HEK293 (cell line): ENCODE measurements at regions not wholly inside any gene's neighbourhood (a gene's known extent, or its start where the extent isn't known, plus 50 kb on each side); places are given as distances from the start of the nearest gene placed in this dataset.

Experiments
- AEBP2 ChIP-seq: fragments of 450-650 bp; formaldehyde crosslinking; IDR thresholded peaks from 2 replicates; pipeline ENCODE4 v1.5.1; 2016; ENCODE audit warnings: missing biosample characterization, missing genetic modification characterization, borderline replicate concordance
- ATF2 ChIP-seq: fragments of 450-650 bp; formaldehyde crosslinking; IDR thresholded peaks from 2 replicates; pipeline ENCODE4 v1.5.1; 2016; ENCODE audit warnings: missing biosample characterization, missing genetic modification characterization, low read depth
- KLF10 ChIP-seq: fragments of 450-650 bp; IDR thresholded peaks from 2 replicates; pipeline ENCODE4 v1.5.1; 2018; ENCODE audit warnings: missing biosample characterization, mild to moderate bottlenecking, missing genetic modification characterization
- TRIM28 ChIP-seq: IDR thresholded peaks from 2 replicates; pipeline ENCODE4 v1.6.1; 2011; ENCODE audit warnings: low read length, control low read depth, borderline replicate concordance
- ZBTB1 ChIP-seq: fragments of 450-650 bp; formaldehyde crosslinking; IDR thresholded peaks from 2 replicates; pipeline ENCODE4 v1.5.1; 2016; ENCODE audit warnings: missing biosample characterization, missing genetic modification characterization
- ZBTB21 ChIP-seq: fragments of 450-650 bp; formaldehyde crosslinking; IDR thresholded peaks from 2 replicates; pipeline ENCODE4 v1.5.1; 2017; ENCODE audit warnings: missing biosample characterization, missing genetic modification characterization
- ZBTB8A ChIP-seq: fragments of 450-650 bp; formaldehyde crosslinking; IDR thresholded peaks from 2 replicates; pipeline ENCODE4 v1.5.1; 2016; ENCODE audit warnings: missing biosample characterization, missing genetic modification characterization
- ZNF18 ChIP-seq: fragments of 450-650 bp; formaldehyde crosslinking; IDR thresholded peaks from 2 replicates; pipeline ENCODE4 v1.5.1; 2016; ENCODE audit warnings: missing biosample characterization, missing genetic modification characterization
- ZNF184 ChIP-seq: fragments of 450-650 bp; IDR thresholded peaks from 2 replicates; pipeline ENCODE4 v1.5.1; 2018; ENCODE audit warnings: missing biosample characterization, mild to moderate bottlenecking, missing genetic modification characterization
- ZNF2 ChIP-seq: fragments of 450-650 bp; formaldehyde crosslinking; IDR thresholded peaks from 2 replicates; pipeline ENCODE4 v1.5.1; 2016; ENCODE audit warnings: missing biosample characterization, missing genetic modification characterization
- ZNF221 ChIP-seq: fragments of 450-650 bp; formaldehyde crosslinking; IDR thresholded peaks from 2 replicates; pipeline ENCODE4 v1.5.1; 2017; ENCODE audit warnings: missing biosample characterization, missing genetic modification characterization, borderline replicate concordance
- ZNF362 ChIP-seq: fragments of 450-650 bp; formaldehyde crosslinking; IDR thresholded peaks from 2 replicates; pipeline ENCODE4 v1.5.1; 2016; ENCODE audit warnings: missing biosample characterization, missing genetic modification characterization
- ZNF530 ChIP-seq: fragments of 450-650 bp; formaldehyde crosslinking; IDR thresholded peaks from 2 replicates; pipeline ENCODE4 v1.5.1; 2016; ENCODE audit warnings: low read depth, missing biosample characterization, missing genetic modification characterization
- ZNF555 ChIP-seq: fragments of 450-650 bp; formaldehyde crosslinking; conservative IDR thresholded peaks from 2 replicates; pipeline ENCODE4 v1.5.1; 2017; ENCODE audit warnings: missing biosample characterization, mild to moderate bottlenecking, missing genetic modification characterization, inconsistent platforms
- ZNF558 ChIP-seq: fragments of 450-650 bp; formaldehyde crosslinking; IDR thresholded peaks from 2 replicates; pipeline ENCODE4 v1.5.1; 2016; ENCODE audit warnings: missing biosample characterization, missing genetic modification characterization
- ZNF654 ChIP-seq: fragments of 450-650 bp; formaldehyde crosslinking; IDR thresholded peaks from 2 replicates; pipeline ENCODE4 v1.5.1; 2016; ENCODE audit warnings: low read depth, missing biosample characterization, missing genetic modification characterization
- ZNF785 ChIP-seq: fragments of 450-650 bp; formaldehyde crosslinking; IDR thresholded peaks from 2 replicates; pipeline ENCODE4 v1.5.1; 2016; ENCODE audit warnings: missing biosample characterization, missing genetic modification characterization
- ZNF791 ChIP-seq: fragments of 450-650 bp; formaldehyde crosslinking; IDR thresholded peaks from 2 replicates; pipeline ENCODE4 v1.5.1; 2016; ENCODE audit warnings: missing biosample characterization, missing genetic modification characterization
- ZSCAN23 ChIP-seq: fragments of 450-650 bp; formaldehyde crosslinking; IDR thresholded peaks from 2 replicates; pipeline ENCODE4 v1.5.1; 2016; ENCODE audit warnings: missing biosample characterization, missing genetic modification characterization
- ZSCAN30 ChIP-seq: fragments of 450-650 bp; IDR thresholded peaks from 2 replicates; pipeline ENCODE4 v1.5.1; 2018; ENCODE audit warnings: missing biosample characterization, mild to moderate bottlenecking, missing genetic modification characterization, moderate library complexity
- TF ChIP-seq, protein P1 (sequence below): fragments of 450-650 bp; formaldehyde crosslinking; IDR thresholded peaks from 2 replicates; pipeline ENCODE4 v1.5.1; 2016; ENCODE audit warnings: missing biosample characterization, missing genetic modification characterization
- TF ChIP-seq, protein P2 (sequence below): fragments of 450-650 bp; formaldehyde crosslinking; IDR thresholded peaks from 2 replicates; pipeline ENCODE4 v1.5.1; 2016; ENCODE audit warnings: missing biosample characterization, missing genetic modification characterization
- TF ChIP-seq, protein P3 (sequence below): fragments of 450-650 bp; formaldehyde crosslinking; IDR thresholded peaks from 2 replicates; pipeline ENCODE4 v1.5.1; 2016; ENCODE audit warnings: missing biosample characterization, missing genetic modification characterization
- TF ChIP-seq, protein P4 (sequence below): fragments of 450-650 bp; formaldehyde crosslinking; IDR thresholded peaks from 2 replicates; pipeline ENCODE4; 2016; ENCODE audit warnings: missing biosample characterization, missing genetic modification characterization
- TF ChIP-seq, protein P5 (sequence below): fragments of 450-650 bp; formaldehyde crosslinking; IDR thresholded peaks from 2 replicates; pipeline ENCODE4 v1.5.1; 2016; ENCODE audit warnings: missing biosample characterization, missing genetic modification characterization

- TF ChIP-seq, protein P1, sequence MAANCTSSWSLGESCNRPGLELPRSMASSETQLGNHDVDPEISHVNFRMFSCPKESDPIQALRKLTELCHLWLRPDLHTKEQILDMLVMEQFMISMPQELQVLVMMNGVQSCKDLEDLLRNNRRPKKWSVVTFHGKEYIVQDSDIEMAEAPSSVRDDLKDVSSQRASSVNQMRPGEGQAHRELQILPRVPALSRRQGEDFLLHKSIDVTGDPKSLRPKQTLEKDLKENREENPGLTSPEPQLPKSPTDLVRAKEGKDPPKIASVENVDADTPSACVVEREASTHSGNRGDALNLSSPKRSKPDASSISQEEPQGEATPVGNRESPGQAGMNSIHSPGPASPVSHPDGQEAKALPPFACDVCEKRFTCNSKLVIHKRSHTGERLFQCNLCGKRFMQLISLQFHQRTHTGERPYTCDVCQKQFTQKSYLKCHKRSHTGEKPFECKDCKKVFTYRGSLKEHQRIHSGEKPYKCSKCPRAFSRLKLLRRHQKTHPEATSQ (tag by site-specific recombination), result no peak
- TF ChIP-seq TRIM28 (no peak), ZBTB8A (tag by site-specific recombination) (peak; percentile 75; the same call in 1 of the 2 replicates), ATF2 (no peak), ZNF184 (tag by site-specific recombination) (no peak), ZNF555 (tag by site-specific recombination) (peak; percentile 85), ZNF362 (tag by site-specific recombination) (no peak), ZSCAN30 (tag by site-specific recombination) (no peak), ZNF530 (peak; percentile 70; the same call in 1 of the 2 replicates), ZSCAN23 (tag by site-specific recombination) (no peak), ZNF18 (tag by site-specific recombination) (0 out of 2 replicates have a peak, but pooled peaks have one; percentile 29), ZBTB1 (tag by site-specific recombination) (peak; percentile 52; the same call in 1 of the 2 replicates), ZNF654 (peak; percentile 34; the same call in 1 of the 2 replicates), AEBP2 (tag by site-specific recombination) (0 out of 2 replicates have a peak, but pooled peaks have one; percentile 59), ZNF558 (tag by site-specific recombination) (peak; percentile 64; the same call in 1 of the 2 replicates), ZNF221 (tag by site-specific recombination) (no peak), ZNF785 (tag by site-specific recombination) (no peak), ZBTB21 (tag by site-specific recombination) (no peak), ZNF791 (0 out of 2 replicates have a peak, but pooled peaks have one; percentile 29), KLF10 (tag by site-specific recombination) (no peak), ZNF2 (no peak)
- TF ChIP-seq, protein P2, sequence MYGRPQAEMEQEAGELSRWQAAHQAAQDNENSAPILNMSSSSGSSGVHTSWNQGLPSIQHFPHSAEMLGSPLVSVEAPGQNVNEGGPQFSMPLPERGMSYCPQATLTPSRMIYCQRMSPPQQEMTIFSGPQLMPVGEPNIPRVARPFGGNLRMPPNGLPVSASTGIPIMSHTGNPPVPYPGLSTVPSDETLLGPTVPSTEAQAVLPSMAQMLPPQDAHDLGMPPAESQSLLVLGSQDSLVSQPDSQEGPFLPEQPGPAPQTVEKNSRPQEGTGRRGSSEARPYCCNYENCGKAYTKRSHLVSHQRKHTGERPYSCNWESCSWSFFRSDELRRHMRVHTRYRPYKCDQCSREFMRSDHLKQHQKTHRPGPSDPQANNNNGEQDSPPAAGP (tag by site-specific recombination), result no peak
- TF ChIP-seq, protein P3, sequence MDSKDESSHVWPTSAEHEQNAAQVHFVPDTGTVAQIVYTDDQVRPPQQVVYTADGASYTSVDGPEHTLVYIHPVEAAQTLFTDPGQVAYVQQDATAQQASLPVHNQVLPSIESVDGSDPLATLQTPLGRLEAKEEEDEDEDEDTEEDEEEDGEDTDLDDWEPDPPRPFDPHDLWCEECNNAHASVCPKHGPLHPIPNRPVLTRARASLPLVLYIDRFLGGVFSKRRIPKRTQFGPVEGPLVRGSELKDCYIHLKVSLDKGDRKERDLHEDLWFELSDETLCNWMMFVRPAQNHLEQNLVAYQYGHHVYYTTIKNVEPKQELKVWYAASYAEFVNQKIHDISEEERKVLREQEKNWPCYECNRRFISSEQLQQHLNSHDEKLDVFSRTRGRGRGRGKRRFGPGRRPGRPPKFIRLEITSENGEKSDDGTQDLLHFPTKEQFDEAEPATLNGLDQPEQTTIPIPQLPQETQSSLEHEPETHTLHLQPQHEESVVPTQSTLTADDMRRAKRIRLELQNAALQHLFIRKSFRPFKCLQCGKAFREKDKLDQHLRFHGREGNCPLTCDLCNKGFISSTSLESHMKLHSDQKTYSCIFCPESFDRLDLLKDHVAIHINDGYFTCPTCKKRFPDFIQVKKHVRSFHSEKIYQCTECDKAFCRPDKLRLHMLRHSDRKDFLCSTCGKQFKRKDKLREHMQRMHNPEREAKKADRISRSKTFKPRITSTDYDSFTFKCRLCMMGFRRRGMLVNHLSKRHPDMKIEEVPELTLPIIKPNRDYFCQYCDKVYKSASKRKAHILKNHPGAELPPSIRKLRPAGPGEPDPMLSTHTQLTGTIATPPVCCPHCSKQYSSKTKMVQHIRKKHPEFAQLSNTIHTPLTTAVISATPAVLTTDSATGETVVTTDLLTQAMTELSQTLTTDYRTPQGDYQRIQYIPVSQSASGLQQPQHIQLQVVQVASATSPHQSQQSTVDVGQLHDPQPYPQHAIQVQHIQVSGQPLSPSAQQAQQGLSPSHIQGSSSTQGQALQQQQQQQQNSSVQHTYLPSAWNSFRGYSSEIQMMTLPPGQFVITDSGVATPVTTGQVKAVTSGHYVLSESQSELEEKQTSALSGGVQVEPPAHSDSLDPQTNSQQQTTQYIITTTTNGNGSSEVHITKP (tag by site-specific recombination), result no peak
- TF ChIP-seq, protein P4, sequence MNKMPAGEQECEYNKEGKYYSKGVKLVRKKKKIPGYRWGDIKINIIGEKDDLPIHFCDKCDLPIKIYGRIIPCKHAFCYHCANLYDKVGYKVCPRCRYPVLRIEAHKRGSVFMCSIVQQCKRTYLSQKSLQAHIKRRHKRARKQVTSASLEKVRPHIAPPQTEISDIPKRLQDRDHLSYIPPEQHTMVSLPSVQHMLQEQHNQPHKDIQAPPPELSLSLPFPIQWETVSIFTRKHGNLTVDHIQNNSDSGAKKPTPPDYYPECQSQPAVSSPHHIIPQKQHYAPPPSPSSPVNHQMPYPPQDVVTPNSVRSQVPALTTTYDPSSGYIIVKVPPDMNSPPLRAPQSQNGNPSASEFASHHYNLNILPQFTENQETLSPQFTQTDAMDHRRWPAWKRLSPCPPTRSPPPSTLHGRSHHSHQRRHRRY (tag by site-specific recombination), result no peak
- TF ChIP-seq, protein P5, sequence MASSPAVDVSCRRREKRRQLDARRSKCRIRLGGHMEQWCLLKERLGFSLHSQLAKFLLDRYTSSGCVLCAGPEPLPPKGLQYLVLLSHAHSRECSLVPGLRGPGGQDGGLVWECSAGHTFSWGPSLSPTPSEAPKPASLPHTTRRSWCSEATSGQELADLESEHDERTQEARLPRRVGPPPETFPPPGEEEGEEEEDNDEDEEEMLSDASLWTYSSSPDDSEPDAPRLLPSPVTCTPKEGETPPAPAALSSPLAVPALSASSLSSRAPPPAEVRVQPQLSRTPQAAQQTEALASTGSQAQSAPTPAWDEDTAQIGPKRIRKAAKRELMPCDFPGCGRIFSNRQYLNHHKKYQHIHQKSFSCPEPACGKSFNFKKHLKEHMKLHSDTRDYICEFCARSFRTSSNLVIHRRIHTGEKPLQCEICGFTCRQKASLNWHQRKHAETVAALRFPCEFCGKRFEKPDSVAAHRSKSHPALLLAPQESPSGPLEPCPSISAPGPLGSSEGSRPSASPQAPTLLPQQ (tag by site-specific recombination), result no peak
Measured at GRCh38 chr10:8359467-8359866, 305.0 kb downstream of the GATA3 start (continued).
